Glutamatergic neuron (in vitro differentiated cells): ENCODE measurements at regions not wholly inside any gene's neighbourhood (a gene's known extent, or its start where the extent isn't known, plus 50 kb on each side); places are given as distances from the start of the nearest gene placed in this dataset.

Experiments
- DNase-seq: peaks from one replicate; pipeline ENCODE4 v3.0.0; 2022
- H3K27ac Mint-ChIP-seq: one replicate; pipeline ENCODE4 v1.8.0; 2020; ENCODE audit warnings: mild to moderate bottlenecking, mixed read lengths, inconsistent platforms; ENCODE audit not compliant: unreplicated experiment
- H3K27me3 Mint-ChIP-seq: one replicate; pipeline ENCODE4 v1.8.0; 2020; ENCODE audit warnings: mild to moderate bottlenecking, moderate library complexity, mixed read lengths, inconsistent platforms; ENCODE audit not compliant: unreplicated experiment
- H3K36me3 Mint-ChIP-seq: one replicate; pipeline ENCODE4 v1.8.0; 2020; ENCODE audit warnings: mild to moderate bottlenecking, mixed read lengths, inconsistent platforms; ENCODE audit not compliant: unreplicated experiment
- H3K4me1 Mint-ChIP-seq: one replicate; pipeline ENCODE4 v1.8.0; 2020; ENCODE audit warnings: mild to moderate bottlenecking, low read depth, mixed read lengths, inconsistent platforms; ENCODE audit not compliant: unreplicated experiment
- H3K4me3 Mint-ChIP-seq: one replicate; pipeline ENCODE4 v1.8.0; 2020; ENCODE audit warnings: mild to moderate bottlenecking, mixed read lengths, inconsistent platforms; ENCODE audit not compliant: unreplicated experiment
- H3K9me3 Mint-ChIP-seq: one replicate; pipeline ENCODE4 v1.8.0; 2020; ENCODE audit warnings: mild to moderate bottlenecking, moderate library complexity, mixed read lengths, inconsistent platforms; ENCODE audit not compliant: unreplicated experiment
- TF ChIP-seq, protein P1 (sequence below): fragments of 200-600 bp; sonication (generic); IDR thresholded peaks from one replicate; pipeline ENCODE4 v1.5.0; 2021; ENCODE audit not compliant: partially characterized antibody, unreplicated experiment

DNA sequence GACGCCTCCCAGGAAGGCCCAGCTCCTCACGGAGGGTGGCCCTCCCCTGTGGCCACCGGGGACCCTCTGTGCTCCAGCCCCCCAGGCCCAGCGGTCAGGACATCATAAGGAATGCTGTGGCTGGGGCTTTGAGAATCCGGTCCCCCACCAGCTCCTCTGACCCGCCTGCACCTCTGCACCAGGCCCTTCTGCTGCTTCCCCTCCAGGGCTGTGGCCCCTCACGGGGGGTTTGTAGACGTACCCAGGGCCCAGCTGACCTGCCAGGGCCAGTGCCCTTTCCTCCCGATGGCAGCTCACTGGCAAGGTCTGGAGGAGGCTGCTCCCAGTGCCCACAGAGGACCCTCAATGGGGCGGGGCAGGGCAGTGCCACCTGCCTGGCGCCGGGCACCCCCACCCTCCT is 103.9 kb upstream of the TTC34 start:
- no peak overlapping the region for H3K4me3 Mint-ChIP-seq
- H3K4me1 Mint-ChIP-seq = peaks cover 2% of the 10 kb centered on the region
- no peak overlapping the region for H3K27ac Mint-ChIP-seq
- no peaks in the 10 kb centered on the region for H3K36me3 Mint-ChIP-seq
- no peaks in the 10 kb centered on the region for H3K9me3 Mint-ChIP-seq
- peaks cover 7% of the 10 kb centered on the region for H3K27me3 Mint-ChIP-seq
- no peak for DNase-seq
- TF ChIP-seq, protein P1, sequence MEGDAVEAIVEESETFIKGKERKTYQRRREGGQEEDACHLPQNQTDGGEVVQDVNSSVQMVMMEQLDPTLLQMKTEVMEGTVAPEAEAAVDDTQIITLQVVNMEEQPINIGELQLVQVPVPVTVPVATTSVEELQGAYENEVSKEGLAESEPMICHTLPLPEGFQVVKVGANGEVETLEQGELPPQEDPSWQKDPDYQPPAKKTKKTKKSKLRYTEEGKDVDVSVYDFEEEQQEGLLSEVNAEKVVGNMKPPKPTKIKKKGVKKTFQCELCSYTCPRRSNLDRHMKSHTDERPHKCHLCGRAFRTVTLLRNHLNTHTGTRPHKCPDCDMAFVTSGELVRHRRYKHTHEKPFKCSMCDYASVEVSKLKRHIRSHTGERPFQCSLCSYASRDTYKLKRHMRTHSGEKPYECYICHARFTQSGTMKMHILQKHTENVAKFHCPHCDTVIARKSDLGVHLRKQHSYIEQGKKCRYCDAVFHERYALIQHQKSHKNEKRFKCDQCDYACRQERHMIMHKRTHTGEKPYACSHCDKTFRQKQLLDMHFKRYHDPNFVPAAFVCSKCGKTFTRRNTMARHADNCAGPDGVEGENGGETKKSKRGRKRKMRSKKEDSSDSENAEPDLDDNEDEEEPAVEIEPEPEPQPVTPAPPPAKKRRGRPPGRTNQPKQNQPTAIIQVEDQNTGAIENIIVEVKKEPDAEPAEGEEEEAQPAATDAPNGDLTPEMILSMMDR = no peak

DNA sequence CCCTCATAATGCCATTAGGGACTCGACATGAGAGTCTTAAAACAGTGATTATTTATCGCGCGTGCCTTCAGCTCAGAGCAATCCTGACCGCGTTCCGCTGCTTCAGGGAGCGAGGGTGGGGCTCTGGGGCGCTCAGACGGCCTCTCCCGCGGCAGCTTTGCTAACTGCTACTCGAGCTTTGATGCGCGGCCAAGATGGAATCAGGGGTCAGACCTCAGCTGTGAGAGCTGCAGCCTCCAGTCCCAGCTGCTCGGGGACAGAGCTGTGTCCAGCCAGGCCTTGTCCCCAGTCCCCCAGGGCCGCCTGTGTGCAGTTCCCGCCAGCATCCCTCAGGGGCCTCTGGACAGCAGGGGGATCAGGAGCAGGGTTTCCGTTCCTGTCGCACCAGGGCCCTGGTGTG is 104.6 kb upstream of the TTC34 start:
- Mint-ChIP-seq H3K27ac (no peak overlapping the region), H3K4me1 (peaks cover 2% of the 10 kb centered on the region), H3K27me3 (peaks cover 7% of the 10 kb centered on the region), H3K4me3 (no peak overlapping the region), H3K36me3 (no peaks in the 10 kb centered on the region), H3K9me3 (no peaks in the 10 kb centered on the region)
- TF ChIP-seq, protein P1 = no peak
- peak; percentile 38 for DNase-seq

DNA sequence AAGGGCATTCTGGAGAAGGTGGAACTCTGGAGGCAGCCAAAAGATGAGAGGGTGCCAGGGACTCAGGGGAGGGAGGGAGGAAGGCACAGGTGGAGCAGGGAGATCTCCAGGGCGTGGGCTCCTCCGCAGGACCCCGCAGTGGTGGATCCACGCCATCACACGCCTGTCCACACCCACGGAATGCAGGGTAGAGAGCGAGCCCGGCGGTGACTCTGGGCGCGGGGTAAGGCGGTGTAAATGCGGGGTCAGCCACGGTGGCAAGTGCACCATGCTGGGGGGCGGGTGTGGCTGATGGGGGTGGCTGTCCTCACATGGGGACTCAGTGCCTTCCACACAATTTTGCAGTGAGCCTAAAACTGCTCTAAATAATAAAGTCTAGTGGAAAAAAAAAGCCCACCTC is 105.1 kb upstream of the TTC34 start:
- TF ChIP-seq, protein P1 = no peak
- H3K4me1 Mint-ChIP-seq = peaks cover 2% of the 10 kb centered on the region
- DNase-seq = no peak
- no peak overlapping the region for H3K4me3 Mint-ChIP-seq
- H3K9me3 Mint-ChIP-seq = no peaks in the 10 kb centered on the region
- no peaks in the 10 kb centered on the region for H3K36me3 Mint-ChIP-seq
- no peak overlapping the region for H3K27ac Mint-ChIP-seq
- H3K27me3 Mint-ChIP-seq = peaks cover 7% of the 10 kb centered on the region

DNA sequence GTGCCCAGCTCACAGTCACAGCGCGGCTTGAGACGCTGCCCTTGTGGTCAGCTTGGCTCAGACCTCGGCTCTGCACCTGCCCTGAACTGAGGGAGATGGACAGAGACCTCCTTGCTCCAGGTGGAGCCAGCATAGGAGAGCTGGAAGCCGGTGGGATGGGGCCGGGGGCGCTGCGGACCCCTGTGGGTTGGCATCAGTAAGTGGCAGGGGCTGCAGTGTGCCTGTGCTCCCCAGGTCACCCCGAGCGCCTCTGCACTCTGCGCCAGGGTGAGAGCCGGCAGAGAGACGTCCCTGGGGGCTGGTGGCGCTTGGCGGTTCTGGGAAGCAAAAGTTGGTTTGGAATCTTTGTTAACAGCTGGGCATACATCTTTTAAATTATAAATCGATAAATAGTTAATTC is 105.6 kb upstream of the TTC34 start:
- Mint-ChIP-seq H3K36me3 (no peaks in the 10 kb centered on the region), H3K4me1 (peaks cover 2% of the 10 kb centered on the region), H3K27me3 (peaks cover 3% of the 10 kb centered on the region), H3K9me3 (no peaks in the 10 kb centered on the region), H3K27ac (no peak overlapping the region), H3K4me3 (no peak overlapping the region)
- TF ChIP-seq, protein P1 = no peak
- no peak for DNase-seq

DNA sequence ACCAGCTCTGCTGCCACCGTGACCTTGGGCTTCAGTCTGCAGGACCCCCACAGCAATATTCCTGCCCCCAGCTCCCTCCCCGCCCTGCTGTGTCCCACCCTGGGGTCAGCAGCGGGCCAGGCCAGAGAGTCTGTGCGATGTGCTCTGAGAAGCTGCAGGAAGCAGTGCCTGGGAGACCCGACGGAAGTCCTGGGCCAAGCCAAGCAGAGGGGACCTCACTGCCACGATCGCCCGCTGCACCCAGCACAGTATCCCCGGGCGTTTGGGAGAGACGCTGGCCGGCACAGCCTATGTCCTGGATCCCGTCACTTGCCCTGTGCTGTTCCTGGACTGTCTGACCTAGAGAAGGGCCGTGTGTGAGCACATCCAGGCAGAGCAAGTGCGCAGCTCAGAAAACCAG is 106.6 kb upstream of the TTC34 start:
- Mint-ChIP-seq H3K27ac (no peak overlapping the region), H3K27me3 (peaks cover 2% of the 10 kb centered on the region), H3K4me3 (no peak overlapping the region), H3K36me3 (no peaks in the 10 kb centered on the region), H3K9me3 (no peaks in the 10 kb centered on the region), H3K4me1 (peaks cover 2% of the 10 kb centered on the region)
- TF ChIP-seq, protein P1 = no peak
- no peak for DNase-seq
